ENCODE measurements at regions not wholly inside any gene's neighbourhood (a gene's known extent, or its start where the extent isn't known, plus 50 kb on each side); places are given as distances from the start of the nearest gene placed in this dataset.

GRCh38 chr3:76668653-76669052 lies 371.2 kb upstream of the ROBO2 start:
- no peak overlapping the region for H3K4me3 ChIP-seq (ENCODE audit: low read depth, low read length)
- H3K9me3 ChIP-seq (ENCODE audit: control insufficient read depth, insufficient read depth, low read length): no peaks in the 10 kb centered on the region
- H3K27ac ChIP-seq (ENCODE audit: low read depth, low read length): no peak overlapping the region
- POLR2A ChIA-PET: no interaction called here
- DNase-seq (ENCODE audit: low read depth, low spot score): no peak
- no peaks in the 10 kb centered on the region for H3K27me3 ChIP-seq (ENCODE audit: control insufficient read depth, insufficient read depth, low read length)
- CTCF ChIA-PET: no interaction called here
- TF ChIP-seq CTCF (IDR thresholded peaks at IDR 0.05; ENCODE audit: low read depth, low read length): no peak

- ChIA-PET POLR2A (no interaction called here), CTCF (interaction anchor here (0.5 kb wide), 1 partner anchor 1458 kb away, joined by 3 read pairs; no protein-coding TSS in a partner anchor)
- TF ChIP-seq CTCF (IDR thresholded peaks at IDR 0.05; ENCODE audit: low read depth, low read length): no peak
Measured at GRCh38 chr3:76669322-76669721, 370.6 kb upstream of the ROBO2 start.

GRCh38 chr3:76673171-76673570 lies 366.7 kb upstream of the ROBO2 start:
- no peaks in the 10 kb centered on the region for H3K27me3 ChIP-seq (ENCODE audit: control insufficient read depth, insufficient read depth, low read length)
- ChIA-PET CTCF (no interaction called here), POLR2A (no interaction called here)
- no peak overlapping the region for H3K4me3 ChIP-seq (ENCODE audit: low read depth, low read length)
- no peak for TF ChIP-seq CTCF (IDR thresholded peaks at IDR 0.05; ENCODE audit: low read depth, low read length)
- no peak for DNase-seq (ENCODE audit: low read depth, low spot score)
- no peak overlapping the region for H3K27ac ChIP-seq (ENCODE audit: low read depth, low read length)
- no peaks in the 10 kb centered on the region for H3K9me3 ChIP-seq (ENCODE audit: control insufficient read depth, insufficient read depth, low read length)

More at GRCh38 chr3:76669322-76669721, 370.6 kb upstream of the ROBO2 start:
- H3K4me3 ChIP-seq (ENCODE audit: low read depth, low read length): no peak overlapping the region
- H3K27me3 ChIP-seq (ENCODE audit: control insufficient read depth, insufficient read depth, low read length): no peaks in the 10 kb centered on the region
- H3K9me3 ChIP-seq (ENCODE audit: control insufficient read depth, insufficient read depth, low read length): no peaks in the 10 kb centered on the region
- no peak overlapping the region for H3K27ac ChIP-seq (ENCODE audit: low read depth, low read length)
- DNase-seq (ENCODE audit: low read depth, low spot score): no peak

- no peak for DNase-seq (ENCODE audit: low read depth, low spot score)
- POLR2A ChIA-PET: no interaction called here
- CTCF ChIA-PET: interaction anchor here (0.5 to 1.6 kb wide), 10 partner anchors 37 to 1966 kb away, joined by 3 to 10 read pairs (median 4); no protein-coding TSS in a partner anchor
Measured at GRCh38 chr3:76679541-76679940, 360.4 kb upstream of the ROBO2 start.

GRCh38 chr3:76683256-76683655 lies 356.6 kb upstream of the ROBO2 start:
- TF ChIP-seq CTCF (IDR thresholded peaks at IDR 0.05; ENCODE audit: low read depth, low read length): no peak
- no peak overlapping the region for H3K4me3 ChIP-seq (ENCODE audit: low read depth, low read length)
- H3K9me3 ChIP-seq (ENCODE audit: control insufficient read depth, insufficient read depth, low read length): no peaks in the 10 kb centered on the region
- H3K27ac ChIP-seq (ENCODE audit: low read depth, low read length): no peak overlapping the region
- H3K27me3 ChIP-seq (ENCODE audit: control insufficient read depth, insufficient read depth, low read length): no peaks in the 10 kb centered on the region
- CTCF ChIA-PET: no interaction called here
- POLR2A ChIA-PET: no interaction called here
- DNase-seq (ENCODE audit: low read depth, low spot score): no peak

More at GRCh38 chr3:76679541-76679940, 360.4 kb upstream of the ROBO2 start:
- Histone ChIP-seq H3K27ac (ENCODE audit: low read depth, low read length) (no peak overlapping the region), H3K4me3 (ENCODE audit: low read depth, low read length) (no peak overlapping the region), H3K27me3 (ENCODE audit: control insufficient read depth, insufficient read depth, low read length) (no peaks in the 10 kb centered on the region), H3K9me3 (ENCODE audit: control insufficient read depth, insufficient read depth, low read length) (no peaks in the 10 kb centered on the region)
- no peak; the same call in 1 of the 2 replicates for TF ChIP-seq CTCF (IDR thresholded peaks at IDR 0.05; ENCODE audit: low read depth, low read length)
